Heart left ventricle (tissue), 16 donors: ENCODE measurements at regions not wholly inside any gene's neighbourhood (a gene's known extent, or its start where the extent isn't known, plus 50 kb on each side); places are given as distances from the start of the nearest gene placed in this dataset.

ENCODE experiments used
- ATAC-seq, 4 donors: fragments of 200-7000 bp; cut with Tn5 transposase; one replicate each; pipeline ENCODE4 v1.9.1; 2020 to 2022; ENCODE audit warnings: moderate library complexity in 4 of 4, mild to moderate bottlenecking in 3 of 4, moderate number of reproducible peaks in 1 of 4
- DNase-seq, 5 donors: peaks; one replicate each; pipeline ENCODE4 v3.0.0-alpha.2; 2020
- H3K27ac ChIP-seq, 12 donors: fragments of 200-600 bp; sonication (generic) in 4 of 12; one replicate each; pipeline versions ENCODE4 v1.5.0 to v1.8.0; 2016 to 2022; ENCODE audit warnings: mild to moderate bottlenecking in 2 of 12
- H3K27me3 ChIP-seq, 9 donors: fragments of 200-600 bp; sonication (generic) in 2 of 9; one replicate each; pipeline versions ENCODE4 v1.5.1 to v1.8.0; 2016 to 2022; ENCODE audit warnings: mild to moderate bottlenecking in 3 of 9
- H3K36me3 ChIP-seq, 9 donors: fragments of 200-600 bp; sonication (generic) in 2 of 9; one replicate each; pipeline versions ENCODE4 v1.5.0 to v1.8.0; 2018 to 2022; ENCODE audit warnings: mild to moderate bottlenecking in 2 of 9
- H3K4me1 ChIP-seq, 12 donors: fragments of 200-600 bp; sonication (generic) in 4 of 12; one replicate each; pipeline versions ENCODE4 v1.5.0 to v1.8.0; 2016 to 2022; ENCODE audit warnings: mild to moderate bottlenecking in 3 of 12
- H3K4me3 ChIP-seq, 12 donors: fragments of 200-600 bp; sonication (generic) in 4 of 12; one replicate each; pipeline versions ENCODE4 v1.5.0 to v1.8.0; 2017 to 2022; ENCODE audit warnings: mild to moderate bottlenecking in 9 of 12, moderate library complexity in 4 of 12
- H3K9me3 ChIP-seq, 12 donors: fragments of 200-600 bp; sonication (generic) in 4 of 12; one replicate each; pipeline versions ENCODE4 v1.5.0 to v1.8.0; 2016 to 2022; ENCODE audit warnings: mild to moderate bottlenecking in 1 of 12
- POLR2A ChIP-seq, 2 donors: fragments of 450-650 bp; IDR thresholded peaks; one replicate each; pipeline ENCODE4 v1.6.1; 2017; ENCODE audit warnings: antibody characterized with exemption in 2 of 2, mild to moderate bottlenecking in 2 of 2, moderate library complexity in 2 of 2
- WGBS, 4 donors: extraction: QIAGEN DNeasy Blood & Tissue Kit in 2 of 4; methylation state at CpG; one replicate each; pipeline versions ENCODE4 v1.1.5 to v1.1.7; 2013 to 2018; 5-methylcytosine and 5-hydroxymethylcytosine counted together
- intact Hi-C, 10 donors: fragments of 100-400 bp; cut with DNase I; formaldehyde crosslinking; loops; one replicate each; pipeline versions ENCODE4 v1.11.1 to v1.14.2; 2022
- TF ChIP-seq, protein P1 (sequence below), 12 donors: fragments of 200-600 bp; sonication (generic) in 4 of 12; IDR thresholded peaks; one replicate each; pipeline versions ENCODE4 v1.5.0 to v1.8.0; 2018 to 2022; ENCODE audit warnings: antibody characterized with exemption in 12 of 12, mild to moderate bottlenecking in 5 of 12
- donor health status: ischemic (EF 13 %, LVEDD 7.1; RV severe dilation, severe dysfunction).
- donor health status: healthy with polysubstance abuse.
- donor health status: DM: no; HTN: yes; CAD: no.
- donor health status: DM: no; HTN: no; CAD: no.
- donor health status: ischemic (EF 25% LVEDD 6.9; RV normal size, moderate dysfunction).
- donor health status: ischemic (EF 25% LVEDD 5.7; RV mildly dilated, moderate dysfunction).
- donor health status: healthy.
- donor health status: DM: yes; HTN: yes; CAD: no.
- donor health status: ischemic (EF 35%, LVEDD 5.7; RV mildly dilated, moderate dysfunction).
- donor health status: nonischemic (EF 11% LVEDD 7.7; RV severe dilation, severe dysfunction).
- donor health status: DM: yes; HTN: yes; CAD: no.
- donor health status: PGD.
- donor health status: ischemic (EF 29% LVEDD 5.4; RV normal size, mild dysfunction).
- donor health status: nonischemic (EF 23%, LVEDD 6.1; RV moderate dilation, normal function).

DNA sequence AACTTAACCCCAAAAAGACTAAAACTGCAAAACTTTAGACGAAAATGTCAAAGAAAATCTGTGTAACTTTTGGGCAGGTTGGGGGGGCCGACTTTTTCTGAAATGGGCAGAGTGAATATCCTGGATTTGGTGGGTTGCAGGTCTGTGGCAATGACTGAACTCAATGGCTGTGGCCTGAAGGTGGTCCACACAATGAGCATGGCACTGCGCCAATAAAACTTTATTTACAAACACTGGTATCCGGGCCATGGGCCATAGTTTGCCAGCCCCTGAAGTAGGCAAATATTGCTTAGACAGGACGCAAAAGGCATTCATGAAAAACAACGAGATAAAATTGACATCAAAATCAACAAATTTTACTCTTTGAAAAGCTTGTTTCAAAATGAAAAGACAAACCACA is 66.2 kb downstream of the RTP5 start:
- peaks cover 0 to 7% (median 0%) of the 10 kb centered on the region in 12 donors for H3K9me3 ChIP-seq
- TF ChIP-seq, protein P1, sequence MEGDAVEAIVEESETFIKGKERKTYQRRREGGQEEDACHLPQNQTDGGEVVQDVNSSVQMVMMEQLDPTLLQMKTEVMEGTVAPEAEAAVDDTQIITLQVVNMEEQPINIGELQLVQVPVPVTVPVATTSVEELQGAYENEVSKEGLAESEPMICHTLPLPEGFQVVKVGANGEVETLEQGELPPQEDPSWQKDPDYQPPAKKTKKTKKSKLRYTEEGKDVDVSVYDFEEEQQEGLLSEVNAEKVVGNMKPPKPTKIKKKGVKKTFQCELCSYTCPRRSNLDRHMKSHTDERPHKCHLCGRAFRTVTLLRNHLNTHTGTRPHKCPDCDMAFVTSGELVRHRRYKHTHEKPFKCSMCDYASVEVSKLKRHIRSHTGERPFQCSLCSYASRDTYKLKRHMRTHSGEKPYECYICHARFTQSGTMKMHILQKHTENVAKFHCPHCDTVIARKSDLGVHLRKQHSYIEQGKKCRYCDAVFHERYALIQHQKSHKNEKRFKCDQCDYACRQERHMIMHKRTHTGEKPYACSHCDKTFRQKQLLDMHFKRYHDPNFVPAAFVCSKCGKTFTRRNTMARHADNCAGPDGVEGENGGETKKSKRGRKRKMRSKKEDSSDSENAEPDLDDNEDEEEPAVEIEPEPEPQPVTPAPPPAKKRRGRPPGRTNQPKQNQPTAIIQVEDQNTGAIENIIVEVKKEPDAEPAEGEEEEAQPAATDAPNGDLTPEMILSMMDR (IDR thresholded peaks at IDR 0.05) = no peak
- TF ChIP-seq POLR2A (IDR thresholded peaks at IDR 0.05) = no peak
- H3K4me3 ChIP-seq = no peak overlapping the region
- DNase-seq (no peak), ATAC-seq (no peak)
- H3K27ac ChIP-seq = no peak overlapping the region
- H3K36me3 ChIP-seq = no peaks in the 10 kb centered on the region
- H3K27me3 ChIP-seq = peaks cover 0 to 22% (median 0%) of the 10 kb centered on the region in 9 donors
- WGBS, 4 donors = 85 to 95% (median 93%) methylated on average over 6 of the region's 6 CpGs
- intact Hi-C loops = no loop called here
- H3K4me1 ChIP-seq = peaks cover 0 to 4% (median 0%) of the 10 kb centered on the region in 12 donors

- TF ChIP-seq, protein P1 (IDR thresholded peaks at IDR 0.05) = no peak
- no peak for TF ChIP-seq POLR2A (IDR thresholded peaks at IDR 0.05)
- ATAC-seq = no peak
- Histone ChIP-seq H3K4me3 (no peak overlapping the region), H3K27me3 (peaks cover 0 to 22% (median 0%) of the 10 kb centered on the region in 9 donors), H3K27ac (no peak overlapping the region), H3K9me3 (peaks cover 0 to 7% (median 0%) of the 10 kb centered on the region in 12 donors), H3K36me3 (no peaks in the 10 kb centered on the region), H3K4me1 (peaks cover 0 to 4% (median 0%) of the 10 kb centered on the region in 12 donors)
- DNase-seq = no peak
- 50 to 78% (median 56%) methylated on average over 30 to 55 of the region's 55 CpGs for WGBS, 4 donors
- intact Hi-C loops = no loop called here
Measured at GRCh38 chr2:241936457-241937133, 67.1 kb downstream of the RTP5 start.

GRCh38 chr2:241937297-241937696 is 67.8 kb downstream of the RTP5 start:
- TF ChIP-seq POLR2A (IDR thresholded peaks at IDR 0.05) = no peak
- TF ChIP-seq, protein P1 (IDR thresholded peaks at IDR 0.05) = no peak
- Histone ChIP-seq H3K4me3 (no peak overlapping the region), H3K36me3 (no peaks in the 10 kb centered on the region), H3K27ac (no peak overlapping the region), H3K27me3 (peaks cover 0 to 22% (median 0%) of the 10 kb centered on the region in 9 donors), H3K9me3 (peaks cover 0 to 7% (median 0%) of the 10 kb centered on the region in 12 donors), H3K4me1 (peaks cover 0 to 4% (median 0%) of the 10 kb centered on the region in 12 donors)
- no peak for ATAC-seq
- no peak for DNase-seq
- 90 to 92% (median 91%) methylated on average over 14 to 15 of the region's 15 CpGs for WGBS, 4 donors
- intact Hi-C loops = no loop called here

- Histone ChIP-seq H3K4me3 (no peak overlapping the region), H3K27ac (no peak overlapping the region), H3K9me3 (peaks cover 0 to 7% (median 0%) of the 10 kb centered on the region in 12 donors), H3K4me1 (no peaks in the 10 kb centered on the region), H3K36me3 (no peaks in the 10 kb centered on the region), H3K27me3 (peaks cover 0 to 21% (median 0%) of the 10 kb centered on the region in 9 donors)
- DNase-seq (no peak), ATAC-seq (no peak)
- no peak for TF ChIP-seq POLR2A (IDR thresholded peaks at IDR 0.05)
- TF ChIP-seq, protein P1 (IDR thresholded peaks at IDR 0.05) = no peak
- 63 to 72% (median 68%) methylated on average over 3 to 7 of the region's 7 CpGs for WGBS, 4 donors
- intact Hi-C loops = no loop called here
Measured at GRCh38 chr2:241939541-241939940, 70.0 kb downstream of the RTP5 start.
